HEK293 (cell line): ENCODE measurements at regions not wholly inside any gene's neighbourhood (a gene's known extent, or its start where the extent isn't known, plus 50 kb on each side); places are given as distances from the start of the nearest gene placed in this dataset.
A peak's percentile ranks its signal among the peaks of the same experiment; 100 is the strongest.

Experiments
- EGR2 ChIP-seq: fragments of 450-650 bp; formaldehyde crosslinking; IDR thresholded peaks from 2 replicates; pipeline ENCODE4 v1.5.1; 2016; ENCODE audit warnings: low read depth, missing biosample characterization, missing genetic modification characterization
- GLI2 ChIP-seq: fragments of 450-650 bp; formaldehyde crosslinking; IDR thresholded peaks from 2 replicates; pipeline ENCODE4; 2017; ENCODE audit warnings: missing biosample characterization, missing genetic modification characterization, low read depth, borderline replicate concordance
- HIC1 ChIP-seq: fragments of 450-650 bp; formaldehyde crosslinking; IDR thresholded peaks from 2 replicates; pipeline ENCODE4 v1.5.1; 2016; ENCODE audit warnings: missing biosample characterization, missing genetic modification characterization
- INSM2 ChIP-seq: fragments of 450-650 bp; formaldehyde crosslinking; IDR thresholded peaks from 2 replicates; pipeline ENCODE4 v1.5.1; 2016; ENCODE audit warnings: missing biosample characterization, missing genetic modification characterization
- KLF8 ChIP-seq: fragments of 450-650 bp; formaldehyde crosslinking; IDR thresholded peaks from 2 replicates; pipeline ENCODE4 v1.5.1; 2016; ENCODE audit warnings: missing biosample characterization, missing genetic modification characterization
- MEIS1 ChIP-seq: sonication (generic); formaldehyde crosslinking; IDR thresholded peaks from 2 replicates; pipeline ENCODE4 v1.8.1; 2022; ENCODE audit warnings: missing genetic modification reagents, mild to moderate bottlenecking, borderline replicate concordance
- REPIN1 ChIP-seq: fragments of 450-650 bp; formaldehyde crosslinking; IDR thresholded peaks from 2 replicates; pipeline ENCODE4 v1.5.1; 2017; ENCODE audit warnings: missing biosample characterization, missing genetic modification characterization, low read depth
- SETDB1 ChIP-seq: IDR thresholded peaks from one replicate; pipeline ENCODE4 v1.6.1; 2017; ENCODE audit warnings: mild to moderate bottlenecking, low read length, moderate library complexity, mixed read lengths; ENCODE audit not compliant: insufficient read length
- ZBTB49 ChIP-seq: fragments of 450-650 bp; formaldehyde crosslinking; IDR thresholded peaks from 2 replicates; pipeline ENCODE4 v1.5.1; 2016; ENCODE audit warnings: missing biosample characterization, missing genetic modification characterization, low read depth
- ZNF10 ChIP-seq: fragments of 450-650 bp; formaldehyde crosslinking; IDR thresholded peaks from 2 replicates; pipeline ENCODE4 v1.5.1; 2017; ENCODE audit warnings: missing biosample characterization, missing genetic modification characterization
- ZNF140 ChIP-seq: fragments of 450-650 bp; formaldehyde crosslinking; IDR thresholded peaks from 2 replicates; pipeline ENCODE4 v1.5.1; 2016; ENCODE audit warnings: missing biosample characterization, missing genetic modification characterization
- ZNF16 ChIP-seq: fragments of 450-650 bp; formaldehyde crosslinking; IDR thresholded peaks from 2 replicates; pipeline ENCODE4 v1.5.1; 2016; ENCODE audit warnings: low read depth, missing biosample characterization, missing genetic modification characterization
- ZNF18 ChIP-seq: fragments of 450-650 bp; formaldehyde crosslinking; IDR thresholded peaks from 2 replicates; pipeline ENCODE4 v1.5.1; 2016; ENCODE audit warnings: missing biosample characterization, missing genetic modification characterization
- ZNF214 ChIP-seq: fragments of 450-650 bp; formaldehyde crosslinking; IDR thresholded peaks from 2 replicates; pipeline ENCODE4 v1.5.1; 2017; ENCODE audit warnings: missing biosample characterization, mild to moderate bottlenecking, missing genetic modification characterization, borderline replicate concordance
- ZNF223 ChIP-seq: fragments of 450-650 bp; formaldehyde crosslinking; IDR thresholded peaks from 2 replicates; pipeline ENCODE4 v1.5.1; 2016; ENCODE audit warnings: missing biosample characterization, missing genetic modification characterization
- ZNF239 ChIP-seq: fragments of 450-650 bp; formaldehyde crosslinking; IDR thresholded peaks from 2 replicates; pipeline ENCODE4 v1.5.1; 2016; ENCODE audit warnings: missing biosample characterization, missing genetic modification characterization
- ZNF311 ChIP-seq: fragments of 450-650 bp; formaldehyde crosslinking; IDR thresholded peaks from 2 replicates; pipeline ENCODE4 v1.5.1; 2017; ENCODE audit warnings: missing biosample characterization, missing genetic modification characterization, borderline replicate concordance
- ZNF341 ChIP-seq: fragments of 450-650 bp; formaldehyde crosslinking; IDR thresholded peaks from 2 replicates; pipeline ENCODE4; 2016; ENCODE audit warnings: low read depth, missing biosample characterization, missing genetic modification characterization
- ZNF366 ChIP-seq: fragments of 450-650 bp; formaldehyde crosslinking; conservative IDR thresholded peaks from 2 replicates; pipeline ENCODE4 v1.5.1; 2016; ENCODE audit warnings: missing biosample characterization, missing genetic modification characterization
- ZNF394 ChIP-seq: fragments of 450-650 bp; formaldehyde crosslinking; IDR thresholded peaks from 2 replicates; pipeline ENCODE4 v1.5.1; 2016; ENCODE audit warnings: missing biosample characterization, missing genetic modification characterization, mild to moderate bottlenecking, moderate library complexity, borderline replicate concordance
- ZNF398 ChIP-seq: fragments of 450-650 bp; formaldehyde crosslinking; IDR thresholded peaks from 2 replicates; pipeline ENCODE4 v1.5.1; 2017; ENCODE audit warnings: missing biosample characterization, missing genetic modification characterization
- ZNF416 ChIP-seq: fragments of 450-650 bp; formaldehyde crosslinking; IDR thresholded peaks from 2 replicates; pipeline ENCODE4 v1.5.1; 2016; ENCODE audit warnings: missing biosample characterization, missing genetic modification characterization
- ZNF513 ChIP-seq: fragments of 450-650 bp; IDR thresholded peaks from 2 replicates; pipeline ENCODE4 v1.5.1; 2018; ENCODE audit warnings: missing biosample characterization, missing genetic modification characterization
- ZNF530 ChIP-seq: fragments of 450-650 bp; formaldehyde crosslinking; IDR thresholded peaks from 2 replicates; pipeline ENCODE4 v1.5.1; 2016; ENCODE audit warnings: low read depth, missing biosample characterization, missing genetic modification characterization
- ZNF558 ChIP-seq: fragments of 450-650 bp; formaldehyde crosslinking; IDR thresholded peaks from 2 replicates; pipeline ENCODE4 v1.5.1; 2016; ENCODE audit warnings: missing biosample characterization, missing genetic modification characterization
- ZNF600 ChIP-seq: fragments of 450-650 bp; formaldehyde crosslinking; IDR thresholded peaks from 2 replicates; pipeline ENCODE4 v1.5.1; 2016; ENCODE audit warnings: missing biosample characterization, missing genetic modification characterization
- ZNF610 ChIP-seq: fragments of 450-650 bp; formaldehyde crosslinking; IDR thresholded peaks from 2 replicates; pipeline ENCODE4 v1.5.1; 2016; ENCODE audit warnings: missing biosample characterization, missing genetic modification characterization, borderline replicate concordance
- ZNF624 ChIP-seq: fragments of 450-650 bp; formaldehyde crosslinking; IDR thresholded peaks from 2 replicates; pipeline ENCODE4 v1.5.1; 2017; ENCODE audit warnings: missing biosample characterization, missing genetic modification characterization
- ZNF776 ChIP-seq: fragments of 450-650 bp; formaldehyde crosslinking; IDR thresholded peaks from 2 replicates; pipeline ENCODE4 v1.5.0; 2017; ENCODE audit warnings: missing biosample characterization, missing genetic modification characterization, borderline replicate concordance
- ZNF830 ChIP-seq: fragments of 450-650 bp; IDR thresholded peaks from 2 replicates; pipeline ENCODE4 v1.5.0; 2018; ENCODE audit warnings: missing biosample characterization, missing genetic modification characterization, low read depth, mild to moderate bottlenecking, moderate library complexity

GRCh38 chr3:132785292-132785691 is 63.1 kb upstream of the NPHP3 start (continued):
- TF ChIP-seq ZBTB49 (tag by site-specific recombination) = no peak
- TF ChIP-seq SETDB1 = peak; percentile 33
- TF ChIP-seq ZNF341 (tag by site-specific recombination) = no peak
- no peak for TF ChIP-seq ZNF239 (tag by site-specific recombination)
- no peak for TF ChIP-seq ZNF610 (tag by site-specific recombination)
- no peak for TF ChIP-seq GLI2 (tag by site-specific recombination)
- no peak for TF ChIP-seq ZNF10
- no peak for TF ChIP-seq ZNF600 (tag by site-specific recombination)
- no peak for TF ChIP-seq ZNF311 (tag by site-specific recombination)
- no peak for TF ChIP-seq ZNF223 (tag by site-specific recombination)
- TF ChIP-seq ZNF513 (tag by site-specific recombination) = no peak
- TF ChIP-seq MEIS1 = no peak
- no peak for TF ChIP-seq ZNF18 (tag by site-specific recombination)
- TF ChIP-seq ZNF398 (tag by site-specific recombination) = no peak
- TF ChIP-seq ZNF624 (tag by site-specific recombination) = no peak
- TF ChIP-seq ZNF830 (tag by site-specific recombination) = no peak
- peak; percentile 65 for TF ChIP-seq HIC1 (tag by site-specific recombination)
- TF ChIP-seq REPIN1 (tag by site-specific recombination) = no peak; the same call in 1 of the 2 replicates
- peak; percentile 23; the same call in 1 of the 2 replicates for TF ChIP-seq ZNF394 (tag by site-specific recombination)
- TF ChIP-seq ZNF16 (tag by site-specific recombination) = no peak
- TF ChIP-seq ZNF366 (tag by site-specific recombination) = peak; percentile 78
- TF ChIP-seq ZNF558 (tag by site-specific recombination) = no peak
- TF ChIP-seq ZNF530 (tag by site-specific recombination) = no peak
- no peak for TF ChIP-seq ZNF214 (tag by site-specific recombination)
- no peak for TF ChIP-seq EGR2 (tag by site-specific recombination)
- no peak for TF ChIP-seq ZNF416
- TF ChIP-seq INSM2 = no peak
- TF ChIP-seq ZNF140 (tag by site-specific recombination) = no peak
- TF ChIP-seq ZNF776 = no peak
- TF ChIP-seq KLF8 = peak; percentile 62; the same call in 1 of the 2 replicates
